ENCODE measurements at regions not wholly inside any gene's neighbourhood (a gene's known extent, or its start where the extent isn't known, plus 50 kb on each side); places are given as distances from the start of the nearest gene placed in this dataset.
"Not testable (repeated sequence)": the region's sequence is repeated elsewhere in the genome, so short reads cannot be mapped to it uniquely, and the experiment has no call there.

DNA sequence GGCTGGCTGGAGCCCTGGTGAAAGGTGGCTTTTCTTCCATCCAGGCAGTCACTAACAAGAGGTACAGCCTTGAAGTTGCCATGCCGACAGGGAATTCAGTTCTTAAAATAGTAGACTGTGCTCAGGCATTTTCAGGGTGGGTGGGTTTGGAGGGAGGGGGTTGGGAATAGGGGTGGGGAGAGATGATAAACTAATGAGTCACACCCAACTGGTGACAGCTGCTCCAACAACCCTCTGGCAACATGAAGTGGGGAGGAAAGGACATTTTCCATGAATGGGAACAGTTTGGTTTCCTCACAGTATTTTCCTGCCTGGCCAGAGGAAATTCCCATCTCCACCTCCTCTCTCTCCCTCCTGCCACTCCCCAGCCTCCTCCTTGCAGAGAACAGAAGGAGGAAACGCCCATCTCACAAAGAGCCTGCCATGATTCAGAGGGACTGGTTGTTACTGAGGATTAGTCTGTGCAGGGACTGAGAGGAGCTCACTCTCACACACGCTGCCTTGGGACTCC is 113.0 kb upstream of the SLC1A4 start:
- peak; percentile 97 for DNase-seq (ENCODE audit: low read depth)

DNA sequence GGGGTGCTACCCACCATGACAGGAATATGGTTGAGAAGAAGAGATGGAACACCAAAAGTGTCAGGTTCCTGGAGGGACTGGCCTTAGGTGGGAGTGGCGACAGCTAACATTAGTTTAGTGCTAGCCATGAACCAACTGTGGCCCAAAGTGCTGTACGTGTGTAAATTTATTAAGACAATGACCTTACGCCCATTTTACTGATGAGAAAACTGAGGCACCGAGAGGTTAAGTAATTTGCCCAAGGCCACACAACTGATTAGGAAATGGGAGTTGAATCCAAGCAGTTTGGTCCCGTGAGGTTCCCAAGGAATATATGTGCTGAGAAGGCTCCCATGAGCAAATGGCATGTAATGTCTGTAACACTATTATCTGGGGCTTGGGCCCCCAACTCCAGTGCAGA is 109.5 kb upstream of the SLC1A4 start:
- DNase-seq (ENCODE audit: low read depth): no peak

DNA sequence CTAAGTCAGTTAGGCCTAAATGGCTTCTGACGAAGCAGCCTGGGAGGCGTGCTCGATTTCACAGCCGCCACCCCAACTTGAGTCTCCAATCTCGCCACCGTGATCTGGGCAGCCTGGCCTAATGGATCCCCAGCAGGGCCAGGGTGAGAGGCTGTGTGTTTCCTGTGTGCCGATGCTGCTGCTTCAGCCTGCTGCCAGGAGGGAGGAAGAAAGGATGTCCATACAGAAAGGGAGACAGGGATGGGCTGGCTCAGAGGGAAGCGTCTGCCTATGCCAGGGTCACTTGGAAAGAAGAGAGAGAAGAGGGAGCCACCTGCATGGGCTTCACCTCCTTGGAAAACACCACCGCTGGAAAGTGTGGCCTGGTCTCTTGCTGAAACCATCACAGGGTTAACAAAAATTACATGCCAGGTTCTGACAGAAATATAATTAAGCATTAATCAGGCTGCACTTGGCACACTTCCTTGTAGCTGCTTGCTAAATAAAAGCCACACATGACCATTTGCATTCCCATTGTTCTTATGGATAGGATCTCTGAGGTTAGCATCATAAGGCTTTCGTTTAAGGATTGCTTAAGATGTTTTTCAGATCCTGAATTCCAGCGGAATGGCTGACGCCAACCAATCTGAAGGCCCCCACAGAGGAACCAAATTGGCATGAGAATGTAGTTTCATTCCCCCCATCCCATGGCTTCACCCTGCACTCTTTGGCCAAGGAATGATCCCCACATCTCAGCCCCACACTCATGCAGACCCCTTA is 108.8 kb upstream of the SLC1A4 start:
- DNase-seq (ENCODE audit: low read depth): no peak

DNA sequence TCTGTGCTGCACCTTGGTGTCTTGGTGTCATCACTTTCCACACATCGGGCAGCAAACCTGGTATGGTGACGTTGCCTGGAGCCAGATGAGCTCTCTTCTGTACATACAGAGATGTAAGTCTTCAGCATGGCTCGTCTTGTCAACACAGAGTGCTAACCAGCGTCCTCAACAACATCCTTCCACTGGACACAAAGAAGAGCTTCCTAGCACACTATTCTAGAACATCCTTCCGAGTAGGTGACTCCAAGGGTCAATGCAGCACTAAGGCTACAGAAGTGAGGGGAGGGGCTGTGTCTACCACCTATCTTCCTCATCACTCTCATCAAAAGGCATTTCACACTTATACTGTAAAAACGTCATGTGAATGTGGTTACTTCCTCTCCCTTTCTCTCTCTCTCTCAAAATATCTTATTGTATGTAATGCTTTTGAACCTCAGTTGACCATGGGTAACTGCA is 108.1 kb upstream of the SLC1A4 start:
- no peak for DNase-seq (ENCODE audit: low read depth)

DNA sequence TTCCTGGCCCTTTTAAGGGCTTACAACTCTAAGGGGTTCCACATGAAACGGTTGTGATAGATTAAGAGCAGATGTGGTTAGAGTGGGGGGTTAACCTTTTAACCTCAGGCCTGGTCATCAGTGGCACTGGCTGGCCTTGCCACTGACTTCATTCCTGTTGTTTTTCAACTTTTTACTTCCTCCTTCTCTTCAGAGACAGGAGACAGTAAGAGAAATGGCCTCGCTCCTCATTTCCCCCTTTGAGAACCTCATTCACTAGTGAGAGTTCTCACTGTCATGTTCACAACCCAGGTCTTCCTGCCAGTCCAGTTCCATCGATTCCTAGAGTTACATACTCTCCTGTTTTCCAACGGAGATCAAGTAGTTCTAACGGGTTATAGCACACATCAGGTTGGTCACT is 101.6 kb upstream of the SLC1A4 start:
- no peak for DNase-seq (ENCODE audit: low read depth)

DNA sequence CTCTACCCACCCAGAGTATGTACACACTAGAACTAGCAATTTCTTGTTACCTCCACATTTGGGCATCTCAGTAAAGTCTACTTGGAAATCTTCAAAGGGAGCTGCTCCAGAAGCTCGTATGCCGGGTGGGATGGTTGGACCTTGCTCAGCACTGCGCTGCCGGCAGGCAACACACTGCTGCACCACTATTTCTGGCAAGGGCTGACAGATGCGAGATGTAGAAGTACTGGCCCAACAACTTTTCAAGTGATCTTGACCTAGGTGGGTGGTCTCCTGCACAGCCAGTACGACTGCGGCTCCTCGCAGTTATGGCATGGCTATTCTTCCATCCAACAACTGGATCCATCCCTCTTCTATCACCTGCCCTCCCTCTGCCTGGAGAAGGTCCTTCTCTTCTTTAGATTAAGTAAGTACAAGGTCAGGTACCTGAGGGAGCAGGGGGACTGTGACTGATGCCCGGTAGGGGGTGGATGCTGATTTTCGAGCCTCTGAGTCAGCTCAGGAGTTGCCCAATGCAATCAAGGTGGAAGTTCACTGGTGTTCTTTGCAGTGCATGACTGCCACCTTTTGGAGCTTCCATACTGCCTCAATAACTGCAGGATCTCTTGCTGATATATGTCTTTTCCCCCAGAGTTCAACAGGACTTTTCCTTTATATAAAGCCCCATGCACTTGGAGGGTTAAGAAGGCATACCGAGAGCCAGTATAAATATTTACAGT is 100.4 kb upstream of the SLC1A4 start:
- peak; percentile 68 for DNase-seq (ENCODE audit: low read depth)

DNA sequence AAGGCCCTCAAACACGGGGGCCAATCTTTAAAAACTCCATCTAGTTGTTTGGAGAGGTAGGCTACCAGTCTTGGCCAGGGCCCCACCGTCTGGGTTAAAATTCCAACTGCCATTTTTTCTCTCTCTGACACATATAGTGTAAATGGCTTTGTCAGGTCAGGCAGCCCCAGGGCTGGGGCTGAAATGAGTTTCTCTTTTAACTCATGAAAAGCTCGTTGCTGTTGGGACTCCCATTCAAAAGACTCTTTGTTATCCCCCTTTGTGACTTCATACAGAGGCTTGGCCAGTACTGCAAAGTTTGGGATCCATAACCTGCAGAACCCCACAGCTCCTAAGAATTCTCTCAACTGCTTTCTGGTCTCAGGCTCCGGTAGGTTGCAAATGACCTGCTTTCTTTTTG is 99.4 kb upstream of the SLC1A4 start:
- DNase-seq (ENCODE audit: low read depth): no peak

DNA sequence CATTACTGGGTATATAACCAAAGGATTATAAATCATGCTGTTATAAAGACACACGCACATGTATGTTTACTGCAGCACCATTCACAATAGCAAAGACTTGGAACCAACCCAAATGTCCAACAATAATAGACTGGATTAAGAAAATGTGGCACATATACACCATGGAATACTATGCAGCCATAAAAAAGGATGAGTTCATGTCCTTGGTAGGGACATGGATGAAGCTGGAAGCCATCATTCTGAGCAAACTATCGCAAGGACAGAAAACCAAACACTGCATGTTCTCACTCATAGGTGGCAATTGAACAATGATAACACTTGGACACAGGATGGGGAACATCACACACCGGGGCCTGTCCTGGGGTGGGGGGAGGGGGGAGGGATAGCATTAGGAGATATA is 92.6 kb upstream of the SLC1A4 start:
- DNase-seq (ENCODE audit: low read depth): not testable (repeated sequence)

DNA sequence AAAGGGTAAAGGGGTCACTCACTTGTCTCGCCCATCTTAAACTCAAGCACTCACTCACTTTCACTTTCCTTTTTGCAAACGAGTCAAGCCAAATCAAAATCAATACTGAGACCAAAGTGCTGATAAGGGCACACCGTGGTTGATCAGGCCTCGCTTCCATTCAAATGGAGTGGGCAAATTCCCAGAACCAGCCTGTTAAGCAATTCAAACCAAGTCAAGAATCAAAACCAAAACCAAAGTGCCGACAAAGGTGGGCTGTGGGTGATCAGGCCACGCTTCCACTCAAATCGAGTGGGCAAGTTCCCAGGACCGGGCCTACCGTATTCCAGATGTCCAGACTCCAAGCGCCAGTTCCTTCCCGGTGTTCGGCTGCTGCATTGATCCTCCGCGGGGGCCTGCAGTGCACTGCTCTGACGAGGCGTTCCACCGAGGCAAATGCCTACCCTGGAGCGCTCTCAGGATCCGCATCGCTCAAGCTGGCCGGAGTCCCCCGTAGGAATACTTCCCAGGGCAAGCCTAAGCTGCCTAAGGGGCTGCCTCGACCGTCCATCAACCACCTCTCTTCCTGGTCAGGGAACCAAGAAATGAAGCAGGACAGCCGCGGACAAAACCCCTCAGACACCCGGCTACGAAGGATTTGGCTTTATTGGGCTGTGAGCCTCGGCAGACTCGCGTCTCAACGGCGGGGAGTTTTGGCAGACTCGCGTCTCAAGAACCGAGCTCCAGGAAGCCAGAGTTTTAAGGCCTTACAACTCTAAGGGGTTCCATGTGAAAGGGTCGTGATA is 89.9 kb upstream of the SLC1A4 start:
- no peak for DNase-seq (ENCODE audit: low read depth)

DNA sequence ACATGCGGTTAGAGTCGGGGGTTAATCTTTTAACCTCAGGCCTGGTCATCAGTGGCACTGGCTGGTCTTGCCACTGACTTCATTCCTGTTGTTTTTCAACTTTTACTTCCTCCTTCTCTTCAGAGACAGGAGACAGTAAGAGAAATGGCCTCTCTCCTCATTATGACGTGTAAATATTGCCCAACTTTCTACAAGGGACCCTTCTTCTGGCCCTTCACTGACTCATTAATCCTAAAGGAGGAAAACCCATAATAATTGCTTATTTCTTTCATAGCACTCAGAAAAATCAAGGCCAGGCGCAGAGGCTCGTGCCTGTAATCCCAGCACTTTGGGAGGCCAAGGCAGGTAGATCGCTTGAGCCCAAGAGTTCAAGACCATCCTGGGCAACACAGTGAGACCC is 89.3 kb upstream of the SLC1A4 start:
- not testable (repeated sequence) for DNase-seq (ENCODE audit: low read depth)

DNA sequence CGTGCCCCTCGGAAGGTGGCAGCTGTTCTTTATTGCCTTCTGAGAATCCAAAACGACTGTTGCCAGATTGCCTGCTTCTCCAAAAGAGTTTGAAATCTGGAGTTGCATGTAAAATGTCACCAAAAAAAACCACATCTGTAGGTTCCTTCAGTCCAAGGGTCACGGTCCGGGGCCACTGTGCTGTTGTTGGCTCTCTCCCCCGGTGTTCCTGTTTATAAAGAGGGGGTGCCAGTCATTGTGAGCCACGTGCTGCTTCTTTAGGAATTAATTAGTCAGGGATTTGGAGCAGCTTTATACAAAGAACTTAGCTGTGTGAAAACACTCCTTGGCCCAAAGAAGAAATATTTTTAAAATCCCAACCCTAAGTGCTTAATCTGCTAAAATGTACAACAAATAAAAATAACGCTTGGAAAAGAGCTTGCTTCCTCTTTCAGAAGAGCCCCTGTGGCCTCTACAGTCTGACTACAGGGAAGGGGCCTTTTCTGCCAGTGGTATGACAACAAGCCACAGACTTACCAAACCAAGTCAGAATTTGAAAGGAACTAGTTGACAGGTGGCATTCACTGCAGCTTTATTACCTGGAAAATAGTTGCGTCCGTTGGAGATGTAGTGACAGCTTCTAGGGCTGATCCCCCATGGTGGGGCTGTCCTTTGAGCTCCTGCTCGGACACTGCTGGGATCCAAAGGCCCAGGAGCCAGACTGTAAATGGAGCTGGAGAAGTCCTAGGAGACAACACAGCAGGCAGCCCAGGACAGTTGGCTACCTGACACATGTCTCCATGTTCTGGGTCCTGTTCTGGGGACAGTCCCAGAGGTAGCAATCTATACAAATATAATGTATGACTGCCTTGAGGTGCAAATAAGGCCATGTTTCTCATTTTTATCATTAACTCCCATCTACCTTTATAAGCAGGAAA is 84.5 kb upstream of the SLC1A4 start:
- DNase-seq (ENCODE audit: low read depth): no peak

DNA sequence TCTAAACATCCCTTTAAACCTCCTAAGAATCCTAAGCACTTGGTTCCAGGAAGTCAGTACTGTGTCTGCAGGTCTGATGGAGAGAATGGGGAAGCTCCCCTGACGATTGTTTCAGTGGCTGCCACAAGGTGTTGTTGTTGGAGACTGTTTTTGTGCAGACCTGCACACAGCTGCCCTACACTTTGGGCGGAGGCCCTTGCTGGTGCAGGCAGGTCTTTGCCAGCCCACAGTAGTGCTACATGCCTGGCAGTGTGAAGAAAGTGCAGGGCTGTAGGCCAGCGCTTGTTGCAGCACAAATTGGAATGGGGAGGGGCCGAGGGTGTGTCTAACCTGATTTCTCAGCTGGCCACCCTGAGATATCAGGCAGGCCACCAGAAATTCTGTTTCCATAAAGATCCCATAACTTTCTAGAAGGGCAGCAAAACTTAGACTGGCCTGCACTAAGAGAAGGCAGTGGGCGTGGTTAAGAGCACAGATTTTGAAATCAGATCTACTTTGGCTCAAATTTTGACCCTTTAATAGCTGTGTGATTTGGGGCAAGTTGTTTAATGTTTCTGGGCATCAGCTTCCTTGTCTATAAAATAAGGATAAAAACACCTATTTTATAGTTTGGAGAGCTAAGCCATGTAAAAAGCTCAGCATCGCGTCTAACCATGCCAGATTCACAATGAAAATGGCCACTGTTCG is 83.7 kb upstream of the SLC1A4 start:
- DNase-seq (ENCODE audit: low read depth): no peak

DNA sequence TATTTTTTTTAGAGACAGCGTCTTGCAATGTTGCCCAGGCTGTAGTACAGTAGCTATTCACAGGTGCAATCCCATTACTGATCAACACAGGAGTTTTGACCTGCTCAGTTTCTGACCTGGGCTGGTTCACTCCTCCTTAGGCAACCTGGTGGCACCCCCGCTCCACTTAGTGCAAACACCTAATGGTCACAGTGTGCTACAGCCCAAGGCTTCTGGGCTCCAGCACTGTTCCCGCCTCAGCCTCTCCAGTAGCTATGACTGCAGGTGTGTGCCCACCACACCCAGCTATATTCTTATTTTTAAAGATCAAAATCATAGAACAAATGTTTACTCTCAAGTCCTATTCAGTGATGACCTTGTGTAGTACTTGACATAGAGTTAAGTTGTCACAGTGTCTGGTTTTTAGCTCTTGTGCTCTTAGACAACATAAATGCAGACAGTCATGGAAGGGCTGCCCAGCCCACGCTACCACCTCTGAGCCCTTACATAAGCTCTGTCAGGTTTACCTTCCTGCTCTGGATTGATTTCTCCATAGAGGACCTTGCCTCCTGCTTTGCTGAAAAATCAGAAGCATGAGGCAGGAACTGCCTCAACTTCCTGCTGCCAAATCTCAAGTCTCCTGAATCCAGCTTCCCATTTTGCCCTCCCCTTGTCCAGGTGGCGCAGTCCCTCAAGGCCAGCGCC is 82.2 kb upstream of the SLC1A4 start:
- DNase-seq (ENCODE audit: low read depth): no peak

DNA sequence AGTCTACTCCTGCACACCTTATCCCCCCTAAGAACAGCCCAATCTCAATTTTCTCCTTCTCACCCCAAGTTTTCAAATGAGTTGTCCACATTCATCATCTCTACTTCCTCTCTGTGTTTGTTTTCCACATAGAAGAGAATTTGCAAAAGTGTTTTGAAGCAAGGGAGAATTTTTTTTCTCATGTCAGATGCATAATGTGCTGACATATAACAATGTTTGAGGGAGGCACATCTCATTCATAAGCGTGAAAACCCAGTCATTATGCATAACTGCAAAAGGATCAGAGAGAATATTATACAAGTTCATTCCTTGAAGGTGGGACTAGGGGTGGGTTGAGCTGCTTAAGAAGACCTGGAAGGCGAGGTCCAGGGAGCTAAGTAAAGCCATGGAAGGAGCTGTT is 80.8 kb upstream of the SLC1A4 start:
- no peak for DNase-seq (ENCODE audit: low read depth)

DNA sequence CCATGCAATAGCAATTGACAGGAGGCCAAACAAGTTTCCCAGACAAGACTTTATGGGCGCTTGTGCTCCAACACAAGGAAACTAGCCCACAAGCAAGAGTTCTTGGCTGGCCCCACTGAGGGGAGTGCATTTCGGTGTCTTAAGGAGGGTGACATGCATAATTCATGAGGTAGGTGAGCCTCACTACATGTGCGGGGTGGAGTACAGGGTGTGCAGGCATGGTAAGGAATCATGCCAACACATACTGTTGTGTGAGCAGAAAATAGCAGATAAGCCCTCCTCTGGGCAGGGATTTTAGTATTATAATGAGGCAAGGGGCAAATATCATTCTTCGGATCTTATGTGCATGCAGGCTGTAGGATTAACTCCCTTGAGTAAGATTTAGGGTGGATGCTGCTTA is 78.7 kb upstream of the SLC1A4 start:
- DNase-seq (ENCODE audit: low read depth): no peak

DNA sequence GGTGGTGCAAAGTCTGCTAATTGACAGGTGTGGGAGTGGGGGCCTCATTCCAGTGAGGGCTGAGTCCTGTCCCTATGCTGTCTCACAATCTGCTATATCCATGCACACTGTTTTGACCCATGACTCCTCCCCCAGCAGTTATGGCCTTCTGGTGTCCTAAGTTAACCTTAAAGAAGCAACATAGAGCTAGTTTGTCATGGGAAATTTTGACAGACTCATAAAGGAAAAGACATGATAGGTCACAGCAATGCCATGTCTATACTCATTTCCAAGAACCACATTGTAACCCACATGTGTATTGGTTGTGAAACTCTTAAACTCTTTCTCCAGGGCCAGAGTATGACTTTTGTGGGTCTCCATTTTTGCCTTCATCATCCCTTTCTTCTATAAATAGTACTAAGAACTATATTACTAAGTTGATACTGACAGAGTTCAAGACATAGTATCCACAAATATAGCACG is 78.2 kb upstream of the SLC1A4 start:
- no peak for DNase-seq (ENCODE audit: low read depth)

DNA sequence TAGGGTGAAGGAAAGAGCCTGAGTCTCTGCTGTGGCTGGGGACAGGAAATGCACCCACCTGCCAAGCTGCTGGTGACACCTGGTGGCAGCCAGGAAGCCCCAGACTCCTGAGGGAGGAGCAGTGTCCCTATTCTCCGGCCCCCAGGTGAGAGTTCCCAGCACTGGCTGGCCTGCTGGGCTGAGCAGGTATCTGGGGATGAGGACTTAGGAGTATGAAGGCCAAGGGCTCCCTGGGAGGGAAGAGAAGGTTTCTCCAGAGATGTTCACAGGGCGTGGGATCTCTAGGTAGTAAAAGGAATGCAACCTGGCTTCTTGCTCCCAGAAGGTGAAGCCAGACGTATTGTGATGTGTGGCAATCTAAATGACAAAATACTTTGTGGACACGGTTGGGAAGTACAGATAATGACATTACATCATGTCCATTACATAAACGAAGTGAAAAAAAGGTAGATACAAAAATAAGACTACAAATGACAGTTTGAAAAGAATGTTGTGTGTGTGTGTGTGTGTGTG is 75.8 kb upstream of the SLC1A4 start:
- no peak for DNase-seq (ENCODE audit: low read depth)

DNA sequence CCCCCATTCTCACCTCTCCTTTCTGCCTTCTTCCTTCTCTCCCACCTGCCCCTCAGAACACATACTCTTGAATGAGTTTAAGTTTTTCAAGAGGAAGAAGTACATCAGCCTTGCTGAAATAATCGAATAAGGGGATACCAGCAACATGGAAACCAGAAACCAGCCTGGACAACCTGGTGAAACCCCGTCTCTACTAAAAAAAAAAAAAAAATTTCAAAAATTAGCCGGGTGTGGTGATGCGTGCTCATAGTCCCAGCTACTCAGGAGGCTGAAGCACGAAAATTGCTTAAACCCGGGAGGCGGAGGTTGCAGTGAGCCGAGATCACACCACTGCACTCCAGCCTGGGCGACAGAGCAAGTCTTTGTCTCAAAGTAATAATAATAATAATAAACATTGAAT is 75.0 kb upstream of the SLC1A4 start:
- no peak for DNase-seq (ENCODE audit: low read depth)

DNA sequence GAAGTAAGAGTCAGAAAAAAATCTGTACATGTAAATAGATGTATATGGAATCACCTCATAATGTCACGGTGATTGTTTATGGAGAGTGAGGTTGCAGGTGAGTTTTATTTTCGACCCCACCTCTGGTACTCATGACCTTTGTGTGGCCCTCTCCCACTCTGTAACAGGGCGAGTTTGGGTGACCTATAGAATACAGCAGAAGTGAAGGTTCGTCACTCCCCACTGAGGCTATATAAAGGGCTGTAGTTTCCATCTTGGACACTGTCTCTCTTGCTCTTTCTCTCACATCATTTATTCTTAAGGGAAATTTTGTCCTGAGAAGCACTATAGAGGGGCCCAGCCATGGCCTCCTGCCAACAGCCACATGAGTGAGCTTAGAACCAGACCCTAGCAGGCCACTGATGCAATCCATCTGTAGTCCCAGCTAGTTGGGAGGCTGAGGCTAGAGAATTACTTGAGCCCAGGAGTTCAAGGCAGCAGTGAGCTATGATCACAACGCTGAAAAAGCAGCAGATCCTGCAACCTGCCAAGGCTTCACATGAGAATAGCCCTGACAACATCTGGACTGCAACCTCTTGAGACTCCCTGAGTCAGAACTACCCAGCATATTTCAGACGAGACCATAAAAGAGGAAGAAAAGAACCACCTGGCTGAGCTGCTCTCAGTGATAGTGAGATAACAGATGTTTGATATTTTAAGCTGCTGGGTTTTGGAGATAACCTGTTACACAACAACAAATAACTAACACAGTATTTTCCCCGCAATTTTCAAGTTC is 74.3 kb upstream of the SLC1A4 start:
- no peak for DNase-seq (ENCODE audit: low read depth)
